ENCODE measurements at regions not wholly inside any gene's neighbourhood (a gene's known extent, or its start where the extent isn't known, plus 50 kb on each side); places are given as distances from the start of the nearest gene placed in this dataset.

GRCh38 chr13:68304286-68304893 lies 1074.3 kb upstream of the PCDH9 start (continued):
- TF ChIP-seq, protein P1, sequence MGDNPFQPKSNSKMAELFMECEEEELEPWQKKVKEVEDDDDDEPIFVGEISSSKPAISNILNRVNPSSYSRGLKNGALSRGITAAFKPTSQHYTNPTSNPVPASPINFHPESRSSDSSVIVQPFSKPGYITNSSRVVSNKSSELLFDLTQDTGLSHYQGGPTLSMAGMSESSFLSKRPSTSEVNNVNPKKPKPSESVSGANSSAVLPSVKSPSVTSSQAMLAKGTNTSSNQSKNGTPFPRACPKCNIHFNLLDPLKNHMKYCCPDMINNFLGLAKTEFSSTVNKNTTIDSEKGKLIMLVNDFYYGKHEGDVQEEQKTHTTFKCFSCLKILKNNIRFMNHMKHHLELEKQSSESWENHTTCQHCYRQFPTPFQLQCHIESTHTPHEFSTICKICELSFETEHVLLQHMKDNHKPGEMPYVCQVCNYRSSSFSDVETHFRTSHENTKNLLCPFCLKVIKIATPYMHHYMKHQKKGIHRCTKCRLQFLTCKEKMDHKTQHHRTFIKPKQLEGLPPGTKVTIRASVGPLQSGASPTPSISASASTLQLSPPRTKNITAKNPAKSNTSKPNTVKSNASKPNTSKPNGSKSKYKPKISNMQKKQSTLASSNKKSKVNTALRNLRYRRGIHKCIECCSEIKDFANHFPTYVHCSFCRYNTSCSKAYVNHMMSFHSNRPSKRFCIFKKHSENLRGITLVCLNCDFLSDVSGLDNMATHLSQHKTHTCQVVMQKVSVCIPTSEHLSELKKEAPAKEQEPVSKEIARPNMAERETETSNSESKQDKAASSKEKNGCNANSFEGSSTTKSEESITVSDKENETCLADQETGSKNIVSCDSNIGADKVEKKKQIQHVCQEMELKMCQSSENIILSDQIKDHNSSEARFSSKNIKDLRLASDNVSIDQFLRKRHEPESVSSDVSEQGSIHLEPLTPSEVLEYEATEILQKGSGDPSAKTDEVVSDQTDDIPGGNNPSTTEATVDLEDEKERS (tag by site-specific recombination; IDR thresholded peaks at IDR 0.05): no peak
- TF ChIP-seq, protein P2, sequence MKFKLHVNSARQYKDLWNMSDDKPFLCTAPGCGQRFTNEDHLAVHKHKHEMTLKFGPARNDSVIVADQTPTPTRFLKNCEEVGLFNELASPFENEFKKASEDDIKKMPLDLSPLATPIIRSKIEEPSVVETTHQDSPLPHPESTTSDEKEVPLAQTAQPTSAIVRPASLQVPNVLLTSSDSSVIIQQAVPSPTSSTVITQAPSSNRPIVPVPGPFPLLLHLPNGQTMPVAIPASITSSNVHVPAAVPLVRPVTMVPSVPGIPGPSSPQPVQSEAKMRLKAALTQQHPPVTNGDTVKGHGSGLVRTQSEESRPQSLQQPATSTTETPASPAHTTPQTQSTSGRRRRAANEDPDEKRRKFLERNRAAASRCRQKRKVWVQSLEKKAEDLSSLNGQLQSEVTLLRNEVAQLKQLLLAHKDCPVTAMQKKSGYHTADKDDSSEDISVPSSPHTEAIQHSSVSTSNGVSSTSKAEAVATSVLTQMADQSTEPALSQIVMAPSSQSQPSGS (tag by site-specific recombination; IDR thresholded peaks at IDR 0.05; ENCODE audit: low read depth): no peak

GRCh38 chr13:68293631-68294030 lies 1063.5 kb upstream of the PCDH9 start:
- ChIA-PET CTCF (no interaction called here), POLR2A (no interaction called here)
- TF ChIP-seq HIC1 (tag by site-specific recombination; IDR thresholded peaks at IDR 0.05): no peak
- TF ChIP-seq, protein P3, sequence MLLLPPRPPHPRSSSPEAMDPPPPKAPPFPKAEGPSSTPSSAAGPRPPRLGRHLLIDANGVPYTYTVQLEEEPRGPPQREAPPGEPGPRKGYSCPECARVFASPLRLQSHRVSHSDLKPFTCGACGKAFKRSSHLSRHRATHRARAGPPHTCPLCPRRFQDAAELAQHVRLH (tag by site-specific recombination; IDR thresholded peaks at IDR 0.05): no peak
- TF ChIP-seq ZNF133 (tag by site-specific recombination; IDR thresholded peaks at IDR 0.05): no peak
- TF ChIP-seq ZNF266 (tag by site-specific recombination; IDR thresholded peaks at IDR 0.05; ENCODE audit: low read depth): no peak
- no peak for TF ChIP-seq KLF1 (tag by site-specific recombination; IDR thresholded peaks at IDR 0.05)
- TF ChIP-seq ZNF549 (tag by site-specific recombination; IDR thresholded peaks at IDR 0.05): no peak
- no peak for TF ChIP-seq ZNF10 (tag by site-specific recombination; IDR thresholded peaks at IDR 0.05)
- no peak for TF ChIP-seq ZNF544 (tag by site-specific recombination; IDR thresholded peaks at IDR 0.05)
- no peak for TF ChIP-seq HOXD13 (CRISPR knock-in tag; IDR thresholded peaks at IDR 0.05; ENCODE audit: borderline replicate concordance)
- TF ChIP-seq ZNF513 (tag by site-specific recombination; IDR thresholded peaks at IDR 0.05): no peak
- Histone ChIP-seq H3K27ac (ENCODE audit: extremely low read depth, low read depth, low read length) (no peak overlapping the region), H3K9me3 (ENCODE audit: control insufficient read depth, insufficient read depth, low read depth, low read length) (no peaks in the 10 kb centered on the region), H3K4me1 (ENCODE audit: control insufficient read depth, insufficient read depth, low read length) (no peaks in the 10 kb centered on the region), H3K4me3 (ENCODE audit: low read depth, low read length) (no peak overlapping the region), H3K36me3 (ENCODE audit: control insufficient read depth in 2 of 2, insufficient read depth in 1 of 2, low read length in 2 of 2) (no peaks in the 10 kb centered on the region)

GRCh38 chr13:68292601-68293000 lies 1062.5 kb upstream of the PCDH9 start:
- TF ChIP-seq ZNF629 (tag by site-specific recombination; IDR thresholded peaks at IDR 0.05): no peak
- no peak overlapping the region for H3K27ac ChIP-seq (ENCODE audit: extremely low read depth, low read depth, low read length)
- H3K9me3 ChIP-seq (ENCODE audit: control insufficient read depth, insufficient read depth, low read depth, low read length): no peaks in the 10 kb centered on the region
- CTCF ChIA-PET: no interaction called here
- H3K4me3 ChIP-seq (ENCODE audit: low read depth, low read length): no peak overlapping the region
- POLR2A ChIA-PET: no interaction called here
- H3K4me1 ChIP-seq (ENCODE audit: control insufficient read depth, insufficient read depth, low read length): no peaks in the 10 kb centered on the region
- H3K36me3 ChIP-seq (ENCODE audit: control insufficient read depth in 2 of 2, insufficient read depth in 1 of 2, low read length in 2 of 2): no peaks in the 10 kb centered on the region
